NT2/D1 (cell line): ENCODE measurements at regions not wholly inside any gene's neighbourhood (a gene's known extent, or its start where the extent isn't known, plus 50 kb on each side); places are given as distances from the start of the nearest gene placed in this dataset.

Source experiments
- YY1 ChIP-seq: IDR thresholded peaks from 2 replicates; pipeline ENCODE4 v1.6.1; 2011; ENCODE audit not compliant: insufficient read length, insufficient read depth
- ZNF274 ChIP-seq: IDR thresholded peaks from 2 replicates; pipeline ENCODE4 v1.6.1; 2011; ENCODE audit warnings: mild to moderate bottlenecking, low read depth, low read length

DNA sequence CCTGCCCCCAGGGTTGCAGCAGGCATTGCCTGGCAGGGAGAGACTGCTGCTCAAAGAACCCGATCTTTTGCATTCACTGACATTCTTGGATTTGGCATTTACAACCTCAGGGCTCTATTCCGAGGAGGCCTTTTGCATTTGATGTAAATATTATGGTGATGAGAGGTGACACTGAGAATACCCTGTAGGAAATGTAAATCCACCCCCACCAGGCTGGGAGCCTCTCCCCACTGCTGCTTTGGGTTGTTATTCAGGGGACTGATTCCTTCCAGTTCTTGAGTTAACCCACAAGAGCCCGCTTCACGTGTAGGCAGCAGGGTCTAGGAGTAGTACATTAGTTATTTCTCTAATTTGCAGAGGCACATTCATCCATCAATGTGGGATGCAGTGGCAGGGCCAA lies 55.5 kb upstream of the ARAP3 start:
- TF ChIP-seq ZNF274 (no peak), YY1 (no peak)
